HG03108 (cell line): ENCODE measurements at regions not wholly inside any gene's neighbourhood (a gene's known extent, or its start where the extent isn't known, plus 50 kb on each side); places are given as distances from the start of the nearest gene placed in this dataset.
"Not testable (repeated sequence)": the region's sequence is repeated elsewhere in the genome, so short reads cannot be mapped to it uniquely, and the experiment has no call there.

Experiments used
- ATAC-seq: cut with Tn5 transposase; IDR thresholded peaks from one replicate; pipeline ENCODE4 v1.9.1; 2021; ENCODE audit warnings: moderate library complexity; ENCODE audit not compliant: unreplicated experiment

DNA sequence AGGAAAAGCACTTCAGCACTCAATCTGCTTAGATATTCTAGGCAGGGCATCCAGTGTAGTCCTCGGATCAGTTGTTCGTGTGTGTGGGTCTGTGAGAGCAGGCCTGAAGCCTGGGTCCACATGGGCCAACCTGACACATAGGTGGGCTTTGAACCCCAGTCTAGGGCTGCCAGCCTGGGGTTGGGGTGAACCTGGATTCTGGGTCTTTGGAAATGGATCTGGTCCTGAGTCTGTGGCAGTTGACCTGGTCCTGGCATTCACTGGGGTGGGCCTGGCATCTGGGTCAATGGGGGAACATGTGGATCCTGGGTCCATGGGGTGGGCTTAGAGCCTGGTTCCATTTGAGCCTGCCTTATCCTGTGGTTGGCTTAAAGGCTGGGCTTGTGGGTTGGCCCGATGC lies 492.6 kb upstream of the MAN1A1 start:
- ATAC-seq, result no peak

GRCh38 chr6:119838043-119838442 lies 488.5 kb upstream of the MAN1A1 start:
- no peak for ATAC-seq

DNA sequence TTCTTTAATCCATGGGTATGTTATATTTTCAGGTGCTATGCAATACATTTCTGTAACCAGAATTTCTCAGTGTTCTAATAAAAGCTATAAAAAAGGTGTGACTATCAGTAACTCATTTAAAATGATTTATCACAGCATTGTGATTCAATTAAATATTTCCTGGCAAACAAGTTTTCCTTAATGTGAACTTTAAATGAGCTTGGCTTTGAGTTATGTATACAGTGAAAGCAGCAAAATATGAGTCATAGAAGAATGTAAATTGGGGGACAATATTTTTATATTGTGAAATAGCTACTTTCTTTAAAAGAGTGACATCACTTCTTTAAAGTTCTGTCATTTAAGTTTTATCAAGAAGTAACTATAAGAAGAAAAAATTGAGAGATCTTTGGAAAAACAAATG lies 484.9 kb upstream of the MAN1A1 start:
- no peak for ATAC-seq

DNA sequence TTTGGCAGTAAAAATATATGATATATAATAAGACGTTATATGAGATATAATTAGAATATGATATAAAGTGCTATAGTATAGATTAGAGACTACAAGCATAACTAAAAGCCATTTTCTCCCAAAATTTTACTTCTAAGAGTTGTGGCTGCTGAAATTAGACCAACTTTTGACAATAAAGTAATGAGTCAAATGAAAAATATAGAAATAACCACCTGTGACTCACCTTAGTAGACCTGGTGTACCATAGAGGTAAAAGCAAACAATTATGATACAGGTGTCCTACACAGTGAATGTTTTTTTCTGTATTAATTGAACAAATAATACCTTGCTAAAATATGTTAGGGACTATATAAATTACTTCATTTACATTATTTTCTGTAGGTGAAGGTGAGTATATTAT lies 482.9 kb upstream of the MAN1A1 start:
- ATAC-seq, result no peak

DNA sequence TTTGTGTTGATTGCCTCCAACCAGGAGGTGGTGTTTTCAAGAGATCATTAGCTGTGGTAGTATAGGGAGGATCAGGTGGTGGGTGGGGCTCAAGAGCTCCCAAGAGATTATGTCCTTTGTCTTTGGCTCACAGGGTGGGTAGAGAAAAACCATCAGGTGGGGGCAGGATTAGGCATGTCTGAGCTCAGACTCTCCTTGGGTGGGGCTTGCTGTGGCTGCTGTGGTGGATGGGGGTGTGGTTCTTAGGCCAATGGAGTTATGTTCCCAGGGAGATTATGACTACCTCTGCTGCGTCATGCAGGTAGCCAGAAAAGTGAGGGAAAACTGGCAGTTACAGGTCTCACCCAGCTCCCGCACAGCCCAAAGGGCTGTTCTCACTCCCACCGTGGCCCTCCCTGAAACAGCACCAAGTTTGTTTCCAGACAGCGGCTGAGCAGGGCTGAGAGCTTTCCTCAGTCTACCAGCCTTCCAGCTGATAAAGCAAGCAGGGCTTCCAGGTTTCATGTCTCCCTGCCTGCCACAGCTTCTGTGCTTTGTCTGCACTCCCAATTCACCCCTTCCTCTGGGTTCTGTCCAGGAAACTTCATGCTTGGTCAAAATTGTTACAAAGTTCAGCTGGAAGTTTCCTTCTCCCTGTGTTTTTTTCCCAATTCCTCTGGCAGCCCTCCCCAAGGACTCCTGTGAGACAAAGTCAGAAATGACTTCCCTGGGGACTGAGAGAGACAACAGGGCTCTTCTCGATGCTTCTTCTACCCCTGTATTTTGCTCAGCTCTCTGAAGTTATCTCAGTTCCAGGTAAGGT lies 481.1 kb upstream of the MAN1A1 start:
- ATAC-seq, result no peak

DNA sequence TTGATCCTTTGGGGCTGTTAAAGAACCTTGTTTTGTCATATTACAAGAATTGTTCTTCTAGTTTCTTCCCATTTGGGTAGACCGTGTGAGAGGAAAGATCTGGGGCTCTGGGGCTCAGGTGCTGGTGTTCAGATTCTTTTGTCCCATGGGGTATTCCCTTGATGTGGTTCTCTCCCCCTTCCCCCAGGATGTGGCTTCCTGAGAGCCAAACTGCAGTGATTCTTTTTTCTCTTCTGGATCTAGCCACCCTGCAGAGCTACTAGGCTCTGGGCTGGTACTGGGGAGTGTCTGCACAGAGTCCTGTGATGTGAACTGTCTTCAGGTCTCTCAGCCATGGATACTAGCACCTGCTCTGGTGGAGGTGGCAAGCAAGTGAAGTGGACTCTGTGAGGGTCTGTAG lies 480.5 kb upstream of the MAN1A1 start:
- ATAC-seq, result no peak

- ATAC-seq, result not testable (repeated sequence)
Measured at GRCh38 chr6:119829499-119829898, 479.9 kb upstream of the MAN1A1 start.

DNA sequence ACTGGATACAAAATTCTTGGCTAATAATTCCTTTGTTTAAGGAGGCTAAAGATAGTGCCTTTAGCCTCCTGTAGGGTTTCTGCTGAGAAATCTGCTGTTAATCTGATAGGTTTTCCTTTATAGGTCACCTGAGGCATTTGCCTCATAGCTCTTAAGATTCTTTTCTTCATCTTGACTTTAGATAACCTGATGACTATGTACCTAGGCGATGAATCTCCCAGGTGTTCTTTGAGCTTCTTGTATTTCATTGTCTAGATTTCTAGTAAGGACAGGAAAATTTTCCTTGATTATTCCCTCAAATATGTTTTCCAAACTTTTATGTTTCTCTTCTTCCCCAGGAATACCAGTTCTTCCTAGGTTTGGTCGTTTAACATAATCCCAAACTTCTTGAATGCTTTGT lies 479.4 kb upstream of the MAN1A1 start:
- no peak for ATAC-seq

- ATAC-seq, result no peak
Measured at GRCh38 chr6:119821380-119821779, 471.8 kb upstream of the MAN1A1 start.

DNA sequence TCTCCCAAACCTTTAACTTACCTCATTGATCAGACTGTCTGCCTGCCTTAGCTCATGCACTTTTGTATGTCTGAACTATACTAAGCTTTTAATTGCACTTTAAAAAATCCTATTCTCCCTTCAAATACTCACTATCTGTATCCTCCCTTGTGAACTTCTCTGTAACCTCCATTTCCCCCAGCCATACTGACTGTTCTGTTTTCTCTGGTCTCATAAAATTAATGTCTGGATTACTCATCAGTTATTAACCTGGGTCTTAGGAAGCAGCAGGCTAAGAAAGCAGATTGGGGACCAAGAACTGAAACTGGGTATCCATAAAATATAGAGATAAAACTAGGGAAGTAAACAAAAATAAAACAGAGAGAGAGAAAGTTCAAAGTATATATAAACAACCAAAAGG lies 469.3 kb upstream of the MAN1A1 start:
- no peak for ATAC-seq

GRCh38 chr6:119814609-119815400 lies 465.2 kb upstream of the MAN1A1 start:
- ATAC-seq, result no peak

GRCh38 chr6:119802464-119802863 lies 452.9 kb upstream of the MAN1A1 start:
- ATAC-seq, result no peak

DNA sequence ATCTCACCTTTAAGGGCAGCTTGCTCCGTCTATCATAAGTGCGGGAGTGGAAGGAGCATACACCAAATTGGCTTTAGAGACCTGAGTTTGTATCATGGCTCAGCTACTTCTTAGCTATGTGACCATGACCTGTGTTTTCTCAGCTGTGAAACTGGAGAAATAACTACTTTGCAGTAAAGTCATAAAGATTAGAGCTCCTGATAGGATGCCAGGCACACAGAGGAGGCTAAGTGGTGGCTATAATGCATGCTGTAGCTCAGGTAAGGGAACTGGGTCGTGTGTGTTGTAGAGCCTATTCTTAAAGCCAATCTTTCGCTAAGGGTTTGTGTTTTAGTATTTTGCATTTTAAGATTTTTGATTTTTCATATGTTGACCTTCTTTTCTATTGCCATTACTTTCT lies 451.5 kb upstream of the MAN1A1 start:
- no peak for ATAC-seq

- no peak for ATAC-seq
Measured at GRCh38 chr6:119800526-119800925, 451.0 kb upstream of the MAN1A1 start.

DNA sequence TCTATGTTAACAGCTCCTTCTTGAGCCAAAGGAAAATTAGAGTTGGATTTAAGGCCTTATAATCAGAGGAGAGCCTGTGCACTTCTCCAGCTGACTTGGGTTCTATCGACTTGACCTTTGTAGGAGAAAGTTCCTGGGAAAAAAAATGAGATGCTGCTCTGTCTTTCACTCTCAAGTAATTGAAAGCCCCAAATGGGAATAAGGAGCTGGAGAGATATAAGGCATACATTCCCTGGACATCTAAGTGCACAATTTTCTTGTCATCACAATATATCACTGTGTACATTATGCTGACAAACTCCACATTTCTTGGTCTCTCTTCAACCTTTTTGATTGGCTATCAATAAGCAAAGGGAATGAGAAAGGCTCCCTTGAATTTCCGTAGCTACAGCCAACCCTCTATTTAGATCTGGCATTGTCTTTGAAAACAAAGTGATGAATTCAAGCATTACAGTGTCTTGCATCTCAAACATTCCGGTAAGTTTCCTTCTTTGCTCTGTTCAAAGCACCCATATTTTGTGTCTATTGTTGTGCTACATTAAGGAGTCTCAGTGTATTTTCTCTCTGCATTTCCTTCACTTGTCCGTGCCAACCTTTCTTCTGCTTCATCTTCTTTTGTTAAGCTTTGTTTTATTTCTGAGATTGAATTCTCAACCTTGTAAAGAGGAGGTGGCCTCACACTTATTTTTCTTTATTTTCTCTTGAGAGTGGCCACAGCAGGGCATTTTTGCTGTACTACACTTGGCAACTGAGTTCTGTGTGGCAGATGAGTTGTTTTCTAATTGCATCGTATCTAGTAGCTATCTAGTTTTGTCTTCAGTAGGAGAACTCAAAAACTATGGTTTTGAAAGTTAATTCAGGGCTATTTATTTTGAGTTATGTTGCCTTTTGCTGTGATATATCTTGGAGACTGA lies 450.3 kb upstream of the MAN1A1 start:
- ATAC-seq, result no peak

DNA sequence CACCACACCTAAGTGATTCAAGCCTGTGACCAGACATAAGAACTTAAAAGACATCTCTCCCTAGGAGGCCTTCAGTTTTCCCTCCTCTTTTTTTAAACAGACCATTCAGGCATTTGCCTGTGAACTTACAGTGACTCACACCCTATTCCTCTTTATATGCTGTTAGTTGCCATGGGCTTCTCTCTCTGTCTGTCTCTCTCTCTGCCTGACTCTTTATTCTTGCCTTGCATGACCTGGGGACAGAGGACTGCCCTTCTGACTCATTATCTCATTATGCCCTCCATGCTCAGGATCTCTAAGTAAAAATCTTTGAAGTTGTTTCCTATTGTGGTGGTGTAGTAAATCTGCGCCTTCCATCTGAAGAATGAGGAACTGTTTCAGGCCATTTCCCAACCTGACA lies 442.2 kb upstream of the MAN1A1 start:
- ATAC-seq, result no peak

- ATAC-seq, result no peak
Measured at GRCh38 chr6:119781365-119781764, 431.8 kb upstream of the MAN1A1 start.

DNA sequence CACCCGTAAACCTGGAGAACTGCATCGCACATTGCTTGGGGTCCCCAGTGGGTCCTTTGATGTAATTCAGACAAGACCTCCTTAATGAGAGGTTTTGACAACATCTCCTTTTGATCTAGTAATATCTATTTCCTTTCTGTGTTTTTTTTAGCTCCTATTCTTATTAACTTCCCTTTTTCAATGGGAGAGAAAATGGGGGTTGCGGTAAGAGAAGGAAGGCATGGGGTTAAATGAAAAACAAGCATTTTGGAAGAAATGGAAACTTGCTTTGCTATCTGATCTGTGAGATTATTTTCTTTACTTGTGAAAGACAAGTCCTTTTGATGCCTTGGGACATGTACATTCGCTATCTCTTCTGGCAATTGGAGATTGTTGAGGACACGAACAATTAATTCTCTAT lies 418.6 kb upstream of the MAN1A1 start:
- no peak for ATAC-seq

DNA sequence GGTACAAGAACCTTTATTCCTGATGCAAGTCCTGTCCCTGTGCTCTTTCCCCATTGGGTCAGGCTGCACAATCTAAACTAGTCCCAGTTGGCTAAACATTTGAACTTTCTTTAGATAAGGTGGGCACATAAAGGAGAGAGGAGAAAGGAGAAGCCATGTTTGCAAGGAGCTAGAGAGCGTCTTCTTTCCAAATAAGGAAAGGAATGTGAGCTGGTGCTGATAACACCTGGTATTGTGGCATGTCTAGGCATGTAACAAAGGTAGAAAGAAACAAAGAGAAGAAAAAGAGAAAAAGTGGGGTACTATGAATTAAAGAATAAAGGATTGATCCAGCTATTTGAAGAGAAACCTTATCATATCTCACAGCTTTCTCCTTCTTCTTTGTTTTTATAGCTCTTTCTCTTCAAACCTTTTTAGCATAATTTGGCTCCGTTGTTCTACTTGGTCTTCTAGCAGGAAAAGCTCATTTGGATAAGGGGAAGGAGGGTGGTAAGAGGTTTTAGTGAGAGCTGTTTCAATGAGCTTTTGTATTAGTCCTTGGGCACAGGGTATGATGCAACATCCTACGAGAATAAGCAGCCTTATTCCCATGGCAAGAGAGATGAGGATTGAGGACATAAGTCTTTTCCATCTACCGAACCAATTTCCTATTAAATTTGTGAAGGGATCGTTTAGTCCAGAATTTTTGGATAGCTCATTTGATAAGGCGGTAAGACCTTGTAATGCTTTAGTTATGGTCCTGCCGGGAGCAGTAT lies 415.5 kb upstream of the MAN1A1 start:
- no peak for ATAC-seq

DNA sequence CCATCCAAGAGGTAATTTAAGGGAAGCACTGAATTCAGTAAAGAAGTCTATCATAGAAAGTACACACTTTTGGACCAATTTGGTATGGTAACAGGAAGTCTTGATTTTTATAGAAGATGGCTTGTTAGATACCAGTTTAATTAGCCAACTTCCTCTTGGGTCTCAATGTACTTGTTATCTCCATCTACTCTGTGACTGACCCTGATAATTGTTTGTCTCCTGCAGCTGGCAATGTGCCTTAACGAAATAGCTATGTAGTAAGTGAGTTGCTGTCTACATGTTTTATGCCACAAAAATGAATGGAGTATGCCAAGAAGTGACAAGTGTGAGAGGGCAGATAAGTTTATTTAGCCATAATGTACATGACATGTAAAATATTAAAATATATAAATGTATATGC lies 410.5 kb upstream of the MAN1A1 start:
- no peak for ATAC-seq

DNA sequence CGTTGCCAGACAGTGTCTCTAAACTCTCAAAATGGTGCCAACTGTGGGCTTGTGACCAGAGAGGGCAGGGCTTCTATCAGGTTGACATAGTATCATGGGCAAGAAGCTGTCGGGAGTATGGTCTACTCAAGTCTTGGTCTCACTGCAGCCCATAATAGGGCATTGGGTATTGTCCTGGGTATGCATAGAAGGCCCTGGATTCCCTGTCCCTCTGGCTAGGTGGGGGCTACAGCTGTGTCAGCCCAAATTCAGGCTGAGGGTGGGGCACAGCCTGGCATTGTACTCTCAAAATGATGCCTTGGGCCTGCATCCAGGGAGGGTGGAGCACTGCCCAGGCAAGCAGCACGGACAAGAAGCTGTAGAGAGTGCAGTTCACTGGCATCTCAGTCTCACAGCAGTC lies 408.8 kb upstream of the MAN1A1 start:
- no peak for ATAC-seq
